ENCODE measurements at regions not wholly inside any gene's neighbourhood (a gene's known extent, or its start where the extent isn't known, plus 50 kb on each side); places are given as distances from the start of the nearest gene placed in this dataset.

- Histone ChIP-seq H3K79me1 (ENCODE audit: low read depth, low read length) (no peaks in the 10 kb centered on the region), H3K56ac (replicated peaks; ENCODE audit: insufficient read length, low read depth, low read length) (no peak overlapping the region), H3K9me3 (ENCODE audit: insufficient read depth in 2 of 2, low read depth in 1 of 2, low read length in 1 of 2) (no peaks in the 10 kb centered on the region), H2AK5ac (ENCODE audit: low read depth, low read length) (no peak overlapping the region), H4K20me1 (replicated peaks in 1 of 2; ENCODE audit: control insufficient read depth in 1 of 2, insufficient read depth in 2 of 2, low read length in 2 of 2) (no peaks in the 10 kb centered on the region), H3K27ac (ENCODE audit: low read depth, low read length) (no peak overlapping the region), H2AFZ (ENCODE audit: low read length) (no peak overlapping the region), H4K8ac (ENCODE audit: extremely low read depth, insufficient read depth, low read length) (no peak overlapping the region), H3K14ac (ENCODE audit: insufficient read length) (no peak overlapping the region), H2BK20ac (ENCODE audit: low read length) (no peak overlapping the region), H3K23ac (ENCODE audit: insufficient read length) (no peak overlapping the region), H3K4me2 (ENCODE audit: insufficient read depth in 1 of 2, low read depth in 2 of 2, low read length in 2 of 2) (no peak overlapping the region), H3K27me3 (replicated peaks in 1 of 4; ENCODE audit: control insufficient read depth in 3 of 4, extremely low read depth in 1 of 4, insufficient read depth in 3 of 4, low read length in 3 of 4) (peaks cover 3 to 10% (median 5%) of the 10 kb centered on the region in 4 experiments; a peak in 4 of 7 replicates), H2BK12ac (ENCODE audit: low read depth, low read length) (no peak overlapping the region), H3K4me1 (replicated peaks in 1 of 4; ENCODE audit: control insufficient read depth in 3 of 4, insufficient read depth in 4 of 4, low read length in 3 of 4) (no peaks in the 10 kb centered on the region), H4K91ac (replicated peaks; ENCODE audit: insufficient read length, low read length) (no peak overlapping the region), H3K4ac (replicated peaks; ENCODE audit: insufficient read length, low read depth, low read length) (no peak overlapping the region), H2BK120ac (replicated peaks; ENCODE audit: low read depth, low read length) (no peak overlapping the region), H3K4me3 (ENCODE audit: extremely low read depth in 1 of 4, insufficient read depth in 2 of 4, low read depth in 3 of 4, low read length in 4 of 4) (no peak overlapping the region), H3K23me2 (ENCODE audit: low read depth, low read length) (no peaks in the 10 kb centered on the region), H4K5ac (ENCODE audit: insufficient read length, low read depth, low read length) (no peak overlapping the region), H2BK15ac (ENCODE audit: low read length) (no peak overlapping the region), H3K9ac (replicated peaks in 1 of 4; ENCODE audit: extremely low read depth in 1 of 4, low read depth in 3 of 4, low read length in 3 of 4) (no peak overlapping the region), H3K79me2 (ENCODE audit: control insufficient read depth in 1 of 2, insufficient read depth in 2 of 2, low read length in 2 of 2) (no peaks in the 10 kb centered on the region), H3K36me3 (ENCODE audit: control insufficient read depth in 2 of 4, insufficient read depth in 4 of 4, low read length in 3 of 4) (no peaks in the 10 kb centered on the region), H3K18ac (ENCODE audit: extremely low read depth, low read length) (no peak overlapping the region), H2BK5ac (ENCODE audit: low read depth, low read length) (no peak overlapping the region)
- ChIA-PET CTCF (ENCODE audit: partially characterized antibody) (interaction anchor here (1.2 to 1.5 kb wide), 2 partner anchors 19 to 42 kb away, joined by 3 read pairs; no protein-coding TSS in a partner anchor), POLR2A (ENCODE audit: partially characterized antibody) (no interaction called here)
- no peak for FAIRE-seq
- no peak for DNase-seq (ENCODE audit: low read depth in 1 of 2, low spot score in 2 of 2)
- WGBS, 2 experiments (ENCODE audit: extremely low coverage in 1 of 2, insufficient coverage in 1 of 2, insufficient read length in 1 of 2, insufficient replicate concordance in 2 of 2, low coverage in 1 of 2, low lambda C conversion rate in 2 of 2, missing lambda C conversion rate in 1 of 2) = 92% methylated on average over 9 of the region's 9 CpGs; no CpG with 5 or more reads in 1 of the 2 experiments
- no peak for TF ChIP-seq RXRA (IDR thresholded peaks at IDR 0.05; ENCODE audit: insufficient read depth, low read depth, low read length)
- TF ChIP-seq CHD2 (IDR thresholded peaks at IDR 0.05; ENCODE audit: low read length) = no peak
Measured at GRCh38 chr20:60121903-60122302, 163.7 kb downstream of the CDH26 start.

Data from H1 (cell line).